ENCODE measurements at regions not wholly inside any gene's neighbourhood (a gene's known extent, or its start where the extent isn't known, plus 50 kb on each side); places are given as distances from the start of the nearest gene placed in this dataset.
A peak's percentile ranks its signal among the peaks of the same experiment; 100 is the strongest.

- no TSS peak for BruUV-seq (replicated peaks)
- Histone ChIP-seq H3K9me3 (no peaks in the 10 kb centered on the region), H3K36me3 (ENCODE audit: control insufficient read depth, insufficient read depth, low read length) (no peaks in the 10 kb centered on the region), H3K4me3 (ENCODE audit: low read depth, low read length) (no peak overlapping the region), H3K4me1 (no peaks in the 10 kb centered on the region), H3K27me3 (replicated peaks; ENCODE audit: control insufficient read depth, insufficient read depth, low read length) (0 out of 2 replicates have a peak, but pooled peaks cover 1% of the 10 kb centered on the region)
- no peaks in the 10 kb centered on the region for H3K36me3 Mint-ChIP-seq (ENCODE audit: insufficient read depth, unreplicated experiment)
- intact Hi-C loops (cut with micrococcal nuclease; ENCODE audit: unreplicated experiment): no loop called here
- H3K9me3 Mint-ChIP-seq (ENCODE audit: unreplicated experiment): no peaks in the 10 kb centered on the region
- ChIA-PET POLR2A (no interaction called here), CTCF (interaction anchor here (1.2 kb wide), 1 partner anchor 106 kb away, joined by 3 read pairs; no protein-coding TSS in a partner anchor)
- no peaks in the 10 kb centered on the region for H3K4me1 Mint-ChIP-seq (ENCODE audit: low read depth, unreplicated experiment)
- no peak overlapping the region for H3K4me3 Mint-ChIP-seq (ENCODE audit: unreplicated experiment)
- peaks cover 40% of the 10 kb centered on the region for H3K27me3 Mint-ChIP-seq (ENCODE audit: insufficient read depth, unreplicated experiment)
- TF ChIP-seq CTCF (IDR thresholded peaks at IDR 0.05; ENCODE audit: insufficient read depth in 1 of 2, low read depth in 1 of 2, low read length in 1 of 2, severe bottlenecking in 1 of 2, unreplicated experiment in 1 of 2): no peak
- no peak overlapping the region for H3K27ac Mint-ChIP-seq (ENCODE audit: unreplicated experiment)
- DNase-seq: peak; percentile 81 to 88
Measured at GRCh38 chr17:79294459-79295071, 219.9 kb downstream of the ENGASE start.

- H3K4me3 Mint-ChIP-seq (ENCODE audit: unreplicated experiment): no peak overlapping the region
- Histone ChIP-seq H3K9me3 (no peaks in the 10 kb centered on the region), H3K27me3 (replicated peaks; ENCODE audit: control insufficient read depth, insufficient read depth, low read length) (no peaks in the 10 kb centered on the region; the same call in 1 of the 2 replicates), H3K36me3 (ENCODE audit: control insufficient read depth, insufficient read depth, low read length) (no peaks in the 10 kb centered on the region), H3K4me1 (no peaks in the 10 kb centered on the region), H3K4me3 (ENCODE audit: low read depth, low read length) (no peak overlapping the region)
- H3K9me3 Mint-ChIP-seq (ENCODE audit: unreplicated experiment): no peaks in the 10 kb centered on the region
- intact Hi-C loops (cut with micrococcal nuclease; ENCODE audit: unreplicated experiment): no loop called here
- no peaks in the 10 kb centered on the region for H3K4me1 Mint-ChIP-seq (ENCODE audit: low read depth, unreplicated experiment)
- TF ChIP-seq CTCF (IDR thresholded peaks at IDR 0.05; ENCODE audit: insufficient read depth in 1 of 2, low read depth in 1 of 2, low read length in 1 of 2, severe bottlenecking in 1 of 2, unreplicated experiment in 1 of 2): no peak
- no peak overlapping the region for H3K27ac Mint-ChIP-seq (ENCODE audit: unreplicated experiment)
- POLR2A ChIA-PET: no interaction called here
- no peaks in the 10 kb centered on the region for H3K36me3 Mint-ChIP-seq (ENCODE audit: insufficient read depth, unreplicated experiment)
- no peak for DNase-seq
- H3K27me3 Mint-ChIP-seq (ENCODE audit: insufficient read depth, unreplicated experiment): peaks cover 33% of the 10 kb centered on the region
- no TSS peak for BruUV-seq (replicated peaks)
- CTCF ChIA-PET: no interaction called here
Measured at GRCh38 chr17:79292501-79292900, 217.9 kb downstream of the ENGASE start.

- Mint-ChIP-seq H3K4me3 (ENCODE audit: unreplicated experiment) (no peak overlapping the region), H3K27ac (ENCODE audit: unreplicated experiment) (no peak overlapping the region), H3K27me3 (ENCODE audit: insufficient read depth, unreplicated experiment) (peaks cover 33% of the 10 kb centered on the region), H3K36me3 (ENCODE audit: insufficient read depth, unreplicated experiment) (no peaks in the 10 kb centered on the region), H3K4me1 (ENCODE audit: low read depth, unreplicated experiment) (no peaks in the 10 kb centered on the region), H3K9me3 (ENCODE audit: unreplicated experiment) (no peaks in the 10 kb centered on the region)
- POLR2A ChIA-PET: no interaction called here
- no peaks in the 10 kb centered on the region; the same call in 1 of the 2 replicates for H3K27me3 ChIP-seq (replicated peaks; ENCODE audit: control insufficient read depth, insufficient read depth, low read length)
- H3K9me3 ChIP-seq: no peaks in the 10 kb centered on the region
- H3K4me1 ChIP-seq: no peaks in the 10 kb centered on the region
- CTCF ChIA-PET: no interaction called here
- TF ChIP-seq CTCF (IDR thresholded peaks at IDR 0.05; ENCODE audit: insufficient read depth in 1 of 2, low read depth in 1 of 2, low read length in 1 of 2, severe bottlenecking in 1 of 2, unreplicated experiment in 1 of 2): no peak
- no peak overlapping the region for H3K4me3 ChIP-seq (ENCODE audit: low read depth, low read length)
- DNase-seq: no peak
- no TSS peak for BruUV-seq (replicated peaks)
- no peaks in the 10 kb centered on the region for H3K36me3 ChIP-seq (ENCODE audit: control insufficient read depth, insufficient read depth, low read length)
- intact Hi-C loops (cut with micrococcal nuclease; ENCODE audit: unreplicated experiment): no loop called here
Measured at GRCh38 chr17:79291391-79291790, 216.8 kb downstream of the ENGASE start.

Measured in Caco-2 (cell line).